B cell (primary cell): ENCODE measurements at regions not wholly inside any gene's neighbourhood (a gene's known extent, or its start where the extent isn't known, plus 50 kb on each side); places are given as distances from the start of the nearest gene placed in this dataset.

Source experiments
- ATAC-seq: fragments of 200-7000 bp; cut with Tn5 transposase; one replicate; pipeline ENCODE4 v1.10.0; 2021; ENCODE audit warnings: low read depth, mild to moderate bottlenecking, moderate number of reproducible peaks, moderate library complexity
- CTCF ChIA-PET: fragments of 350-600 bp; sonication (Branson Sonifier 250); formaldehyde crosslinking; loops from one replicate; lab custom pipeline; 2021; ENCODE audit warnings: antibody characterized with exemption, inconsistent platforms; lab: Charles Lee
- POLR2A ChIA-PET: fragments of 350-600 bp; sonication (Branson Sonifier 250); formaldehyde crosslinking; loops from one replicate; lab custom pipeline; 2021; ENCODE audit warnings: antibody characterized with exemption; lab: Charles Lee
- DNase-seq: peaks from one replicate; pipeline ENCODE4 v3.0.0; 2013
- H2AFZ ChIP-seq: 2 replicates; pipeline ENCODE4 v1.6.1; 2012; ENCODE audit warnings: mild to moderate bottlenecking, low read depth, low read length; ENCODE audit not compliant: insufficient read depth, poor library complexity, severe bottlenecking
- H3K27ac ChIP-seq, 2 donors: 1 replicate in 1 of 2; 2 replicates in 1 of 2; pipeline ENCODE4 v1.5.1; 2012 to 2013; ENCODE audit warnings: low read length in 2 of 2, mild to moderate bottlenecking in 2 of 2, moderate library complexity in 1 of 2
- H3K27me3 ChIP-seq, 4 experiments: fragments of 200-600 bp in 1 of 4; sonication (generic) in 1 of 4; replicated peaks in 1 of 4; 1 replicate in 2 of 4; 2 replicates in 2 of 4; pipeline versions ENCODE4 v1.6.1 to v1.7.0; 2013 to 2016; ENCODE audit warnings: low read length in 3 of 4, mild to moderate bottlenecking in 2 of 4, mixed read lengths in 1 of 4, moderate library complexity in 1 of 4; ENCODE audit not compliant: insufficient read depth in 4 of 4, control insufficient read depth in 3 of 4; ENCODE audit errors: control extremely low read depth in 1 of 4
- H3K36me3 ChIP-seq, 2 experiments: replicated peaks in 1 of 2; 1 replicate in 1 of 2; 2 replicates in 1 of 2; pipeline versions ENCODE4 v1.6.1 to v1.7.1; 2013; ENCODE audit warnings: low read length in 1 of 2; ENCODE audit not compliant: insufficient read depth in 2 of 2, control insufficient read depth in 1 of 2; ENCODE audit errors: control extremely low read depth in 1 of 2, extremely low read depth in 1 of 2
- H3K4me1 ChIP-seq, 2 donors: fragments of 200-600 bp in 1 of 2; sonication (generic) in 1 of 2; 1 replicate in 1 of 2; 2 replicates in 1 of 2; pipeline versions ENCODE4 v1.5.1 to v1.6.1; 2013 to 2017; ENCODE audit warnings: low read length in 2 of 2; ENCODE audit not compliant: control insufficient read depth in 2 of 2, insufficient read depth in 2 of 2
- H3K4me2 ChIP-seq: replicated peaks from 2 replicates; pipeline ENCODE3; 2012; ENCODE audit warnings: mild to moderate bottlenecking, low read depth, low read length; ENCODE audit not compliant: poor library complexity, severe bottlenecking
- H3K4me3 ChIP-seq, 5 experiments: fragments of 200-600 bp in 1 of 5; sonication (generic) in 1 of 5; 1 replicate in 3 of 5; 2 replicates in 2 of 5; pipeline versions ENCODE4 v1.5.1 to v1.7.0; 2011 to 2016; ENCODE audit warnings: low read length in 4 of 5, mild to moderate bottlenecking in 4 of 5, low read depth in 2 of 5, control low read depth in 1 of 5, moderate library complexity in 1 of 5; ENCODE audit not compliant: insufficient read depth in 1 of 5; ENCODE audit errors: control extremely low read depth in 1 of 5, extremely low read depth in 1 of 5
- H3K79me2 ChIP-seq: fragments of 200-600 bp; sonication (generic); one replicate; pipeline ENCODE4 v1.6.0; 2016; ENCODE audit warnings: low read length; ENCODE audit not compliant: control insufficient read depth, insufficient read depth
- H3K9ac ChIP-seq: fragments of 200-600 bp; sonication (generic); 2 replicates; pipeline ENCODE4 v1.6.1; 2017; ENCODE audit warnings: mild to moderate bottlenecking, low read length, moderate library complexity
- H3K9me3 ChIP-seq, 3 donors: one replicate each; pipeline versions ENCODE4 v1.6.1 to v1.7.1; 2013; ENCODE audit warnings: low read length in 2 of 3; ENCODE audit not compliant: control insufficient read depth in 2 of 3, insufficient read depth in 1 of 3; ENCODE audit errors: control extremely low read depth in 1 of 3
- H4K20me1 ChIP-seq: 2 replicates; pipeline ENCODE4 v1.6.0; 2012; ENCODE audit warnings: mild to moderate bottlenecking, low read length; ENCODE audit not compliant: insufficient read depth, control insufficient read depth, poor library complexity, severe bottlenecking
- H3K27ac Mint-ChIP-seq: one replicate; pipeline ENCODE4 v1.8.0; 2021; ENCODE audit warnings: mixed read lengths
- H3K27me3 Mint-ChIP-seq: one replicate; pipeline ENCODE4 v1.8.0; 2021; ENCODE audit warnings: mixed read lengths
- H3K4me1 Mint-ChIP-seq: one replicate; pipeline ENCODE4 v1.8.0; 2021; ENCODE audit warnings: mixed read lengths
- H3K4me3 Mint-ChIP-seq: one replicate; pipeline ENCODE4 v1.8.0; 2021; ENCODE audit warnings: mixed read lengths
- H3K9me3 Mint-ChIP-seq: one replicate; pipeline ENCODE4 v1.8.0; 2022; ENCODE audit warnings: mixed read lengths; ENCODE audit not compliant: insufficient read depth
- CTCF ChIP-seq: fragments of 200-600 bp; IDR thresholded peaks from one replicate; pipeline ENCODE4 v1.8.0; 2022; ENCODE audit warnings: antibody characterized with exemption, mild to moderate bottlenecking
- EZH2 ChIP-seq: IDR thresholded peaks from 2 replicates; pipeline ENCODE4 v1.6.1; 2012; ENCODE audit warnings: borderline replicate concordance, low read depth, mild to moderate bottlenecking, moderate library complexity, low read length; ENCODE audit not compliant: insufficient read depth, poor library complexity, severe bottlenecking
- WGBS: methylation state at CpG from one replicate; pipeline ENCODE4 v1.1.5; 2013; ENCODE audit warnings: missing lambda C conversion rate; ENCODE audit not compliant: insufficient coverage; 5-methylcytosine and 5-hydroxymethylcytosine counted together
- intact Hi-C: fragments of 100-400 bp; cut with micrococcal nuclease; formaldehyde crosslinking; loops from one replicate; pipeline ENCODE4 v1.10.0; 2022

- Mint-ChIP-seq H3K27ac (no peak overlapping the region), H3K9me3 (peaks cover 6% of the 10 kb centered on the region)
Measured at GRCh38 chr5:28751396-28751795, 1713.0 kb upstream of the CDH9 start.

GRCh38 chr5:28750251-28750650 lies 1711.9 kb upstream of the CDH9 start:
- Mint-ChIP-seq H3K4me3 (no peak overlapping the region), H3K4me1 (no peaks in the 10 kb centered on the region), H3K9me3 (peaks cover 4% of the 10 kb centered on the region), H3K27me3 (no peaks in the 10 kb centered on the region), H3K27ac (no peak overlapping the region)
- no peaks in the 10 kb centered on the region for H3K4me1 ChIP-seq
- H4K20me1 ChIP-seq = no peaks in the 10 kb centered on the region
- H3K9me3 ChIP-seq = no peaks in the 10 kb centered on the region
- POLR2A ChIA-PET = no interaction called here
- TF ChIP-seq CTCF = no peak
- TF ChIP-seq EZH2 = no peak
- H3K9ac ChIP-seq = no peak overlapping the region
- DNase-seq = no peak
- H3K27ac ChIP-seq = no peak overlapping the region
- intact Hi-C loops = no loop called here
- CTCF ChIA-PET = no interaction called here
- ATAC-seq = no peak
- H3K36me3 ChIP-seq = no peaks in the 10 kb centered on the region
- no peaks in the 10 kb centered on the region for H3K27me3 ChIP-seq
- H3K4me2 ChIP-seq = no peak overlapping the region
- H2AFZ ChIP-seq = no peak overlapping the region
- no peaks in the 10 kb centered on the region for H3K79me2 ChIP-seq
- no peak overlapping the region for H3K4me3 ChIP-seq

More at GRCh38 chr5:28751396-28751795, 1713.0 kb upstream of the CDH9 start:
- no peaks in the 10 kb centered on the region for H4K20me1 ChIP-seq
- no peak overlapping the region for H3K27ac ChIP-seq
- no peak for ATAC-seq
- no peak for DNase-seq
- WGBS = 80% methylated on average over 2 of the region's 4 CpGs
- H3K4me1 ChIP-seq = no peaks in the 10 kb centered on the region
- TF ChIP-seq CTCF (no peak), EZH2 (no peak)
- H3K9ac ChIP-seq = no peak overlapping the region
- no peak overlapping the region for H2AFZ ChIP-seq
- no peak overlapping the region for H3K4me2 ChIP-seq
- no peak overlapping the region for H3K4me3 Mint-ChIP-seq
- no peaks in the 10 kb centered on the region for H3K9me3 ChIP-seq
- intact Hi-C loops = no loop called here
- no peaks in the 10 kb centered on the region for H3K4me1 Mint-ChIP-seq
- no peak overlapping the region for H3K4me3 ChIP-seq
- ChIA-PET CTCF (no interaction called here), POLR2A (no interaction called here)
- H3K27me3 ChIP-seq = no peaks in the 10 kb centered on the region
- no peaks in the 10 kb centered on the region for H3K36me3 ChIP-seq
- no peaks in the 10 kb centered on the region for H3K79me2 ChIP-seq
- H3K27me3 Mint-ChIP-seq = no peaks in the 10 kb centered on the region
